ENCODE measurements at regions not wholly inside any gene's neighbourhood (a gene's known extent, or its start where the extent isn't known, plus 50 kb on each side); places are given as distances from the start of the nearest gene placed in this dataset.

DNA sequence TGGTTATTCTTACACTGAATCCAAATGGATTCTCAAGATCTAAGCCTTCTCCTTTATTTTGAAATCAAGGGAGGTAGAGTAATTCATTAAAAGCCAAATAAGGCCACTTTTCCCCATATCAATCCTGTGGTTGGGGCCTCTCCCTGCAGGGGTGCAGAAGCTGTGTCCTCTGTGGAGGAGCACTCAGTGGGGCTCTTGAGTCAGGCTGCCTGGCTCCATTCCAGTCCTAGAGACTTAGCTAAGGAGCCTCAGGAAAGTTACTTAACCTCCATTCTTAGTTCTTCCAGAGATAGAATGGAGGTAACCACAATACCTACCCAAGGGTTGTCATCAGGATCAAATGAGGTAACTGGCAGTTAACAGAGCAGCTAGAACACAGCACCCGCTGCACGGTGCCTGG, 564.3 kb downstream of the CMPK2 start:
- DNase-seq = no peak

DNA sequence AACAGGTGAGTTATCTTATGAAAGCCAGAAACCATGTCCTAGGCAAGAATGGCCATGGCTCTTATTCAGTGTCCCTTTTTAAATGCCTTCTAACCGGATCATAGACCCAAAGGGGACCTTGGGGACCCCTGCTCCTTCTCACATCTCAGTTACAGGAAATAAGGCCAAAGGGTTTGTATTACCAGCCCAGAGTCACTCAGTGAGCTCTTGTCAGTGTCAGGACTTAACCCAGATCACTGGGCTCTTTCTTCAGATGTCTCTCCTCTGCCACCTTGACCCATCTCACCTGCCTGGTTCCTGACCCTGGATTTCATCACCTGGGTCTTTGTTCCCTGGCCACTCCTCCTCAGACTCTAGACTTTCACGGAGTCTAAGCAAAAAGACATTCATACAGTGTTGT, 556.7 kb downstream of the CMPK2 start:
- DNase-seq = no peak

DNA sequence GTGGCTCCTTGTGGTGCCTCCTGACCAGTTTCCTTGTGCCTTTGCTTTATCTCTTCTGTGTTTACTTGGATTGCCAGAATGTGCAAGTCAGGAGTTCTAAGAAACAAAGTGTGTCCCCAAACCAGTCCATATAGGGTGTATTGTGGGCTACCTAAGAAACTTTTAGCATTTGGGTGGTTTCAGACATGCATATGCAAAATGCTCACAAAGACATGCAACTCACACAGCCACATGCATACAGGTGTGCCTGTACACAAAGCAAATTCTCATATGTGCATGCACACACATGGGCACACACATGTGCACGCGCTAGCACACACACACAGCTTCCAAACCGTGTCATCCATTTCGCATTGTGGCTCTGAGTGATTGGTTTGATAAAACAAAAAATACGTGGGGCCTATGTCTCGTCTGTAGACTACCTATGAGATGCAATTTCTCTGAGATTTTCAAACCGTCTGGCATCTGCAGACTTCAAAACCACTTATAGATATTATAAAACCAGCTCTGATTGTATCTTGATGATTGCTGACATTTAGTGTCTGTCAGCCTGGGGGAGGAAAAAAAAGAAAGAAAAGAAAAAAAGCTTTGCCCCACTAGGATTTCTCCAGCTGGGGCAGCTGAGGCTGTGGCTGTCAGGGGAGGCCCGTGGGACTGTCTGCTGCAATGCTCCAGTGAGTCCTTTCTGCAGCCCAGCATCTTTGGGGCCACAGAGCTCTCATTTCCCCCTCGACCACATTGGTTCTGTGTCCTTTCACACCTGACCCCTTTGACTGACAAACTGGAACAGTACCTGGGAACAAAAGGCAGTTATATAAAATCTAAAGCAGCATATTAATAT, 556.1 kb downstream of the CMPK2 start:
- DNase-seq = peak; percentile 67

DNA sequence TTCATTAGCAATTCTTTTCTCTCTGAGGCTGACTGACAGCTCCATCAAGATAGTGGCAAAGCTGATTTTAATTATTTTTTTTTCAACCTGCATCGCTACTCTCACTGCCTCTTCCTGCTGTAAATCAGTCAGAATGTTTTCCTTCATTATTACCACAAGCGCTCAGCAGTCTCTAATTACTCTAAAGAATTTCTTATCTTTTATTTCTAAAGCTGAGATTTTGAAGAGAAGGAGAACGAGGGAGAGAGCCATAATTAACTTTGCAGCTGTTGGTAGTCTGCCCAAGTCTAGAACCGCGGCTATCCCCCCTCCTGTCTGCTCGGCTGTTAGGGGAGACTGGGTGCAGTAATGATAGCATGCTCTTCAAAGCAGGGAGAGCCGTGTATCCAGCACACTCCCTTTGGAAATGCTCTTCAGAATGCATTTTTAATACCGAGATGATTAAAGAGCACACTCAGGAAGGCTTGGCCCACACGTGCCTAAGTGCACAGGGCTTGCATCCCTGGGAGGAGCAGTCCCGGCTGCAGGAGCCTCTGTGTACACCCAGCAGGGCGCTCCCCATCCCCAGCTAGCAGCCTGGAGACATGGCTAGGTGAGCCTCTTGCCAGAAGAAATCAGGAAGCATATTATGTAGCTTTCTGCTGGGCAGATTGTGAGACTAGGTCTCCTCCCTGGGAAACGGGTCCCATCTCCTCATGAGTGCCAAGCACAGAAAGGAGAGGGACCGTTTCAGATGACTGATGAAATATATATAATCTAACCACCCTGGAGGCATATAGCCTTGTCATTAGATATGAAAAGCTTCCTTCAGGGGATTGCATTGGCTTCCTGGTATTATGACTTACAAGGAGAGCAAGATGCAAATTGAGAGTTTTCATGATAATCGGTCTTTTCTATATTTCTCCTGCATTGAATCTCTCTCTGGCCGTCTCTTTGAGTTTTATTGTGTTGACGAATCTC, 555.2 kb downstream of the CMPK2 start:
- peak; percentile 73 for DNase-seq

DNA sequence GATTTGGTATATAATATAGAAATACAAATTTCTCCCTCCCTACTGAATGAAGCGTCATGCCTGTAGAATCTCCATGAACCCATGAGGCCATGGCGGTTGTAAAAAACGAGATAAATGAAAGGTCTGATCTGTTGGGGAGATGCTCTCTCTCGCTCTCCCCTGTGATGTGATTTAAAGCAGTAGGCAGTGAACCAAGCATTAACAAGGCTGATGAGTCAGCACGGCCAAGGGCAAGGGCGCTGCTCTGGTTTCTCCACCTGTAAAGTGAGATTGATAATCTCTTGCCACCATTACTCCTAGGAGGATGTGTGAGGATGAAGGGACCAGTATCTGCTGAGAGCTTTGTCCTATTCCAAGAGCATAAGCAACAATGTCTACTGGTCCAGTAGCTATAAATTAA, 553.3 kb downstream of the CMPK2 start:
- DNase-seq = peak; percentile 22

DNA sequence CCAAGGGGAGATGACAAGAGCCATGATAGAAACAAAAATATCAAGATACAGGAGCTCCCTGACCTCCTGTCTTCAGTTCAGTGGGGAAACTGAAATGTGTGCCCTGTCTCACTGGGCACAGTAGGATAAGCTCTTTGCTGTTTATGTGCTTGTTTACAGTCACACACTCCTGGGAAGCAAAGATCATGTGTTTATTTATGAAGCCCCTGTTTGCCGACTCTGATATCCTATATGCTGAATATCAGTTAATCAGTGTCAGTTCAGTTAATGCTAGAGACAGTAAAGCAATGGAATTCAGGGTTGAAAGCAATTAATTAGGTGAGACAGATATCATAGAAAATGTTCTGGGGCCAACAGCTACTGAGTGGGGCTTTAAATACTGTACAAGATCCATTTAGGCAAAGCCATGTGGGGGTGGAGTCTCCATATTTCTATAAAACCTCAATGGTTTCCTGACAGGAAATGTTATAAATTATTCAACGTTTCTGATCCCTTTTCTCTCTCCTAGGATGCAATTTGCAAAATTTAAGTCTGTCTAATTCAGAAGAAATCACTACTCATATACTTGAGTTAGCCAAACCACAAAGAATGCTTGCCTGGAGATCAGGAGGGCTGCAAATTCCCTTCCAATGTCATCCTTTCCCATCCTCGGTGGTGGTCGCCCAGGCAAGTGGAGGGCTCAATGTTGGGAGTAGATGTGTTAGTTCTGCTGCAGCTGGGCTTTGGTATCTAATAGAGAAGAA, 551.3 kb downstream of the CMPK2 start:
- no peak for DNase-seq

DNA sequence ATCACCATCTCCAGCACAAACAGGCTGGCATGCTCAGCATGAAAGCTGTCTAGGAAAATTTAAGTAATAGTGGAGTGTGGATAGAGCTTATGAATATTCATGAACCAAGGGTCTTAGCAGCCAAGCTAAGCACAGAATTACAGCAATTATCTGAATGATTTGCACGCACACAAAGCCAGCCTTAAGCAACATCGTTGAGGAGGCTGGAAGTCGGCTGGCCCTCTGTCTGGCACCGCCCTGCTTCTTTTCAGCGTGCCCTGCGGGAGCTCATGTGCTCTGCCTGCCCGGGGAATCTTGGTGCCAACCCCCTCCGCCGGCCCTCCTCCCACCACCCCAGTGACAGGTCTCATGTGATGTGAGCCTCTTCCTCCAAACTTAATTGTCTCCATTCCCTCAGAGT, 540.1 kb downstream of the CMPK2 start:
- DNase-seq = peak; percentile 50

DNA sequence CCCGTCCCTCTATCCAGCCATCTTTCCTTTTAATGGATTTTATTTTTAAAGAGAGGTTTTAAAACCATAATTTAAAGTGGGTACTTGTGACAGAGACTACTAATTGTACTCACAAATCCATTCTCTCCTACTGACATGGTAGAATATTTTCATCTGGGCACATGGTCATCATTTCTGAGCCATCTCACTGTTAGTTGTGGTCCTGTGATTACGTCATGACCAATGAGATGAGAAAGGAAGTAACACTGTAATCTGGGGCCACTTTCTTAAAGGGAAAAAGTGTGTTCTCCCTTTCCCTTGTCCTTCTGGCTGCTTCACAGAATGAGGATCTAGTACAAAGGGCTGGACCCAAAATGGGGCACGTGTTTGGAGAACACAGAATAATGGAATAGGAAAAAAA, 538.7 kb downstream of the CMPK2 start:
- no peak for DNase-seq

DNA sequence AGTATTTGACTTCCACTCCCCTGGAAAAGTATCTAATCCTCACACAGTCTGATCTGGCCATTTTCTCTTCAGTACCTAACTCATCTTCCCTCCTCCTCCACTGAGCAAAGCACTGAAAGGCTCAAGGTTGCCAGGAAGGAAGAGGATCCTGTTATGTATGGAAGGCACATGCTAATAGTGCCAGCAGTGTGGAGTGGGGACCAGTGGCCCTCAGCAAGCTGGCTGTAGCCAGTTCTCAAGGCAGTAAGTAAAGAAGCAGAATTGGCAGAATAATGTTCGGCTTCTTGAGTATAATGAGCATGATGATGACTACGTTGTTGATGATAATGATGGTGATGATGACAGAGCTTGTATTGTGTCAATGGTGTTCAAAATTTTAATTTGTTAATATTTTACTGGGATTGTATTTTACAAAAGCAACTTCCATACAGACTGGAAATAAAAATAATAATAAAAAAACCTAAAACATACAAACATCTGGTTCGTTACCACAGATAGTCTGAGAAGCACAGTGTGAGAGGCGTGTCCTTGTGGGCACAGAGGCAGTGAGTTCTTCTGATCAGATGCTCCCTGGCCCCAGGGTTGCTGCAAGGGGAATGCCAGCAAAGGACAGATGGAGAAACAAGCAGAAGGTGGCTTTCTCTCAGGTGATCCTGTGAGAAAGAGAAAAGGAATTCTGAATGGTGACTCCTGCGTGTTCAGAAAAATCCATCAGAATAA, 528.8 kb downstream of the CMPK2 start:
- no peak for DNase-seq

DNA sequence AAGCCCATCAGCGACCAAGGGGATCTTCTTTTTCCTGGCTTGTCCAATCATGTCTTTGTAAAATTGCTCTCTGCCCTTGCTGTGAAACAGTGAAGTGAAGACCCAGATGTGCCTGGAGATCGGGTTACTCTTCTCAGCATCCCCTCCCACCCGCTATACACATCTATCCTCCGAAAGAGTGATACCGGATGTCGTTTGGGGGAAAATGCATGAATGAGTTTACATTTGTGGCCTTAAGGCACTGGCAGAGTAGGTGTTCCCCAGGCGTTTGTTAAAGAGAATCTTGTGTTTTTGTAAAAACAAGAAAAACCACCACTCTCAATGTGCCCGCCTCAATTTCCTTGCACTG, 528.3 kb downstream of the CMPK2 start:
- peak; percentile 52 for DNase-seq

DNA sequence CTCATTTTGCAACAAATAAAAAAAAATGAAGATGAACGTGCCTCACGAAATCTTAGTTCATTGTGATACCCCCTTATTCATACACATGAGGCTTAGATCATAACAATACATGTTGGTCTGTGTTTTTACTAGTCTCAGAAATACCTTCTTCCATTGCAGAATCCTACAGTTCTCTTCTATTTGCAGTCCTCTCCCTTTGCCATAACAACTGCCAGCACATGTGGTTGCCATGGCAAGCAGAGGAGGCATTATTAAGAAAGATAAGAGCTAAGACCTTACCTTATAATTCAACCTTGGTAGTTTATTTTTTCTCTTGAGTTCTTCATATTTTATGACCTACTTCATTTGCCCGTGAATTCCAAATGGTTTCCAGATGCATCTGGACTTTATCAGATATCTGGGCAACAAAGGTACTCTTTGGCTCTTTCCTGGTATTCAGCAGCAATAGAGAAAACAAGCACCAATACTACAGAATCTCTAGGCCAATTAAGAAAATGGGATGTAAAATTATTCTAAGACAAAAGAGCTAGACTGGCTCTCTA, 524.0 kb downstream of the CMPK2 start:
- no peak for DNase-seq

DNA sequence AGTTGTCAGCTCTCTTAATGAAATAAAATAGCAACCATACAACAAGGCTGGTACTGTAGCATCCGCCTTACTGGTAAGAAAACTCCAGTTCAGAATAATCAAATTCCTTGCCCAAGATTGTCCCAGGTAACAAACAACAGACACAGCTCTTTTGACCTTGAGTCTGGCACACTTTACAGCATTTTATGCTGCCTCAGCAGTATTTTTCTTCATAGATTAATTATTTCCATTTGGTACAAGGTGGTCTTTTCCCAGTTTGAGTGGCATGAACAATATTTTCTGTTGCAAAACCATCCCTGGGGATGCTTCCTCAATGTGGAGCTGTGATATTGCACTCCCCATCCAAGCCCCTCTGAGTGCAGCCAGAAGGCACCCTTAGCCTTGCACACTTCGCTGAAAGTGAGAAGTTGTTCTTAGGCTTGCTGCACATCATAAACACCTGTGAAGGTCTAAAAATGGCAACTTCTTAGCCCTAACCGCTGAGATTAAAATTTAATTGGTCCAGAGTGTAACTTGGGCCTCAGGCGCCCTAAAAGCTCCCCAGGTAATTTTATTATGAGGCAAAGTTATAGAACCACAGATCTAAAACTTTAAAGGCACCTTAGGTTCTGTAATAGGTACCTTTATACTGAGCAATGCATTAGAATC, 523.3 kb downstream of the CMPK2 start:
- DNase-seq = no peak

DNA sequence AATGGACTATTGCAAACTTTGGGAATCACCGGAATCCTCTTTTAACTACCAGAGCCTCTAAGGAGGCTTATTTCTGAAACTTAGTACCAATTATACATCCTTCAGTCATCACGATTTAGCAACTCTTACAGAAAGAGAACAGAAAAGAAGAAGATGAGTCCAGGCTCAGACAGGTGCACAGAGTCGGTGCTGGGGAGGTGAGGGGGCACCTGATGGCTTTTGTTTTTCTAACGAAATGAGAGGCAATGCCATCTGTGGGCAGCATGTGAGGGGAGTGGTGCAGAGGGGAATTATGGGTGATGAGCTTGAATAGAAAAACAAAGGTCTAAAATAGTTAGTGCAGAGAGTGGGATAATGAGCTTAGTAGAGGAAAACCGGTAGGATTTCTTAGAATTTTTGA, 522.6 kb downstream of the CMPK2 start:
- DNase-seq = no peak

DNA sequence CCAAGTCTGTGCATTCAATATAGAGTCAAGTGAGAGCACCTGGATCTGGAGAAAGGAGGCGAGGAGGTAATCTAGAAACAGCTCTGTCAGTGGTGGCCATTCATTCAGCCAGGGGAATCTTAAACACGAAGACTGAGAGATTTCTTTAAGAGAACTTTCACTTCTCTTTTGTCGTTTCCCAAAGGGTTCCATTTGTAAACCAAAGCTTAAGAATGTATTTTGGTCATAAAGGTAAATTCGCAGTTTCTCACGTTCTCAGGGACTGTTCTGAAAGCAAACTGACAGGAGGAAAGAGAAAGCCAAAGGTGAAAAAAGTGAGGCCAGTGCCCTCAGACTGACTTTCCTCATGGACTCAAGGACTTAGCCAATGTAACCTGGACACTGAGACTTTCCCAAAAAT, 513.5 kb downstream of the CMPK2 start:
- no peak for DNase-seq

DNA sequence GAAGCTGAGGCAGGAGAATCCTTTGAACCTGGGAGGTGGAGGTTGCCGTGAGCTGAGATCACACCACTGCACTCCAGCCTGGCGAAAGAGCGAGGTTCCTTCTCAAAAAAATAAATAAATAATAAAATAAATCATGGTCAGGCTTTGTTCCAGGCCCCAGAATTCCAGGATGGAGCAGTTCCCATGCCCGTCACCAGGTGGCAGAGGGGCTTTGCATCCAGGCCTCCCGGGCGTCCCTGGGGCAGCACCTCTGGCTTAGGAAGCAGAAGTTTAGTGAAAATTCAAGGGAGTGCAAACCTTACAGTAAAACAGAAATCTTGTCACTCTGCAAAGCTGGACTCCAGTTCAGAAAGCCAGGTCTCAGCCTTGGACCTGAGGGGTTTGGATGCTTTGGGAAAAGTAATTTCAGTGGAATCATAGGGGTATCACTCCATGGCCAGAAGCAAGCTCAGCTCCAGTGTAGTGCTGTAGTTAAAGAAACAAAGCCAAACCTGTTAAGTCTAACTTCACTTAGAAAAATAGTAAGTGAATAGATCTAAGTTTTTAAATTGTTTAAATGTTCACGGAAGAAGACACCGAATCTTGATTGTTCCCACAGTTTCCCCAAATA, 512.7 kb downstream of the CMPK2 start:
- DNase-seq = peak; percentile 78

DNA sequence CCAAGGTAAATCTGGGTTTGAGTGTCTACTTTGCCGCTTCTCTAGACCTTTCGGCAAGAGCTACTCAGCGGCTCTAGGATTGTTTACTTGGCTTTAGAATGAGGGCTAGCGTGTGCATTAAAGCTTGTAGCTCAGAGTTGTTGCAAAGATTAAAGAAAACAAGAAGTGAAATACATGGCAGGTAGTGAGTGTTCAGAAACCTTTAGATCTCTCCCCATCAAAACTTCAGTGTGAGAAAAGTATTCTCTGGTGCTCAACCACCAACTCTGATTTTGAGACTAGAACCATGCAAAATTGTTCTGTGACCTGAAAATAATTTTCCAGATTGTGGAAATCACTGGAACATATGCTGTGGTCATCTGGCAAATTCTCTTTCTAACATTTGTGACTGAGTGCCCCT, 512.0 kb downstream of the CMPK2 start:
- peak; percentile 61 for DNase-seq

DNA sequence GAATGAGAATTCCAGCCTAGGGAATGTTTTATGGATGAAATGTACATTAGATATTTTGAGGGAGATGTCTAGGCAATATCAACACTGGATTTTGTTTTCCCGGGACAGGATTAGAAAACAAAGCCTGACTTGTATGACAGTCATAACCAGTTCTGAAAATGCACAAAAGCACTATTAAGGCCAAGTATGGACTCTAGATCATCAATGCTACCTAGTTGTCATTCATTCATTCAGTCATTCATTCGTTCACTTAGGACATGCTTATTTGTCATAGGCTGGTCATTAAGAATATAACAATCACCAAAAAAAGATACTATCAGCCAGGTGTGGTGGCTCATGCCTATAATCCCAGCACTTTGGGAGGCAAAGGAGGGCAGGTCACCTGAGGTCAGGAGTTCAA, 511.2 kb downstream of the CMPK2 start:
- no peak for DNase-seq

DNA sequence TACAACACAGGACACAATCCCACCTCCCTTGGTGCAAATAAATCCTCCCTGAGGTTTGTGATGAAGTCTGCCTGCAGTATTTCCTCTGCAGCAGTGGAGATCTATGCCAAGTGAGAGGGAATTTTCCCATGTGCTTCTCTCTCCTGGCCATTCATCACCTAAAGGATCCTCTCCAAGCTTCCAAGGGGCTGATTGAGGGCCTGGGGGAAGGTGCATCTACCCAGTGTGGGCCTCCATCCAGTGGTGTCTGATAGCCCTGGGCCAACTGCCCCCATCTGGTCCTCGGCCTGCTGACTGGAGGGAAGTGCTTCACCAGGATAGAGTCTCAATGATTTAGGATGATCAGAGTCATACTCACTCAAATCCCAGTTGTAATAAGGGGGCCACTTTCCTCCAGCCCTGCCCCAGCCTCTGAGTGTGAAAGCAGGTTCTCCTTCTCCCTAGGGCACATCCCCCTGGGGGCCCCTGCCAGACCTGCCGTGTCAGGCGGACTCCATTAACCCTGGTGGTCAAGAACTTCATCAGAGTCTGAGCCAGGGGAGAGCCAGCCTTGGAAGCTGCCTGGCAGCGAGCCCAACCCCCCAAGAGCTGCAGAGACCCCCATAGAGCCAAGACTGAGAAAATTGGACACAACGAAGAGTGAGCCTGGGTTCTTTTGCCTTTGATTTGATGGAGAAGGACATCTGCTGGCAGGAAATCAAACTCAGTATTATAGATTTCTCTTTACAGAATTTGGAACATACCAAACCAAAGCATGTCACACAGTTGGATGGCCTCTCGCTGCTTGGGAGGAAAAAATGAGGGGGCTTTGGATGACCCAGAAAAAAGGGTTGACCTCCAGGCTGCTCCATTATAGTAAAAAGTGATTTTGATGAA, 509.6 kb downstream of the CMPK2 start:
- peak; percentile 57 for DNase-seq

DNA sequence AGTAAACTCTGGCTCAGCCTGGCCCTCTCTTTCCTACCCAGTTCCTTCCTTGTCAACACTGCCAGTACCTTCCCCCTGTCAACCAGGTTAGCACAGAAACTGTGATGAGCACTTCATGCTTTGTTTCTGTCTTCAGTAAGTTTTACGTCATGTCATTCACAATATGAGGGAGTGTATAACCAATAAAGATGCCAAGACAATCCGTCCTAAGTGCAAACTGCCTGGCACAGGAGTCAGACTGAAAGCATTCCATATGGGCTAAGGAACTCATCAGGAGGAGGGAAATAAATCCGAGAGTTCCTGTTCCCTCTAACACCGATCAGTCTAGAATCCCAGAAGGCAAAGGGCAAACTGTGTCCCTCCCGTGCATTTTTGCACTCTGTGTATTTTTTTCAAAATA, 507.2 kb downstream of the CMPK2 start:
- no peak for DNase-seq

DNA sequence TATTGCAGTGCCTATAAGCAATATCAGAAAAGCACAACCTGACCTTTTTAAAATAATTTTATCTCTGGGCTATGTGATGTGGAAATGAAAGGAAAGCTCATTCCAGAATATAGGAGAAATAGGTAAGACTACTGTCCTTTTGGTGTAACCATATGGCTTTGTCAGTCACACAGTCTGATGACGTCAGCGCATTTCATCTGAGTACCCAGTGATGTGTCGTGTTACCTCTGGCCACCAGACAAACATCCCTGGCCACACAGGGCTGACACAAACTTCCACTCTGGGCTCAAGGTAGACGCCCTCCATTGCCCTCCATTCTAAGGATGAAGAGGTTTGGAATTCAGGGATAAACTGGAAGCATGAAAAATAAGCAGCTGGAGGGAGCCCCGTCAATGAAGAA, 506.7 kb downstream of the CMPK2 start:
- no peak for DNase-seq
